Endodermal cell (in vitro differentiated cells): ENCODE measurements at regions not wholly inside any gene's neighbourhood (a gene's known extent, or its start where the extent isn't known, plus 50 kb on each side); places are given as distances from the start of the nearest gene placed in this dataset.

Experiments used
- DNase-seq: peaks from one replicate; pipeline ENCODE4 v3.0.0-alpha.2; 2017
- H3K27ac ChIP-seq: 2 replicates; pipeline ENCODE4 v1.5.1; 2013; ENCODE audit warnings: mild to moderate bottlenecking, low read depth, low read length, moderate library complexity
- H3K27me3 ChIP-seq: 2 replicates; pipeline ENCODE4 v1.6.1; 2013; ENCODE audit warnings: mild to moderate bottlenecking, low read length, moderate library complexity; ENCODE audit not compliant: insufficient read depth, control insufficient read depth, poor library complexity, severe bottlenecking
- H3K36me3 ChIP-seq: 2 replicates; pipeline ENCODE4 v1.7.0; 2013; ENCODE audit warnings: mild to moderate bottlenecking, low read length, moderate library complexity; ENCODE audit not compliant: control insufficient read depth, insufficient read depth
- H3K4me1 ChIP-seq: one replicate; pipeline ENCODE4 v1.7.0; 2013; ENCODE audit warnings: low read length; ENCODE audit not compliant: control insufficient read depth, insufficient read depth
- H3K4me3 ChIP-seq: 2 replicates; pipeline ENCODE4 v1.5.1; 2013; ENCODE audit warnings: mild to moderate bottlenecking, low read length, moderate library complexity
- H3K9ac ChIP-seq: 2 replicates; pipeline ENCODE4 v1.6.1; 2013; ENCODE audit warnings: mild to moderate bottlenecking, low read length, moderate library complexity; ENCODE audit not compliant: poor library complexity, severe bottlenecking; ENCODE audit errors: extremely low read depth
- H3K9me3 ChIP-seq: 2 replicates; pipeline ENCODE4 v1.6.1; 2013; ENCODE audit warnings: mild to moderate bottlenecking, low read length, moderate library complexity; ENCODE audit not compliant: control insufficient read depth
- H3K27ac Mint-ChIP-seq: 2 replicates; pipeline ENCODE4 v1.8.0; 2020; ENCODE audit warnings: mixed read lengths
- H3K27me3 Mint-ChIP-seq: 2 replicates; pipeline ENCODE4 v1.8.0; 2021; ENCODE audit warnings: mild to moderate bottlenecking, mixed read lengths; ENCODE audit not compliant: insufficient read depth
- H3K36me3 Mint-ChIP-seq: 2 replicates; pipeline ENCODE4 v1.8.0; 2020; ENCODE audit warnings: low read depth, mixed read lengths
- H3K4me1 Mint-ChIP-seq: 2 replicates; pipeline ENCODE4 v1.8.0; 2020; ENCODE audit warnings: mixed read lengths
- H3K4me3 Mint-ChIP-seq: 2 replicates; pipeline ENCODE4 v1.8.0; 2020; ENCODE audit warnings: mild to moderate bottlenecking, moderate library complexity, mixed read lengths
- H3K9me3 Mint-ChIP-seq: 2 replicates; pipeline ENCODE4 v1.8.0; 2020; ENCODE audit warnings: mild to moderate bottlenecking, mixed read lengths
- WGBS, 2 experiments: methylation state at CpG; one replicate each; pipeline versions ENCODE4 v1.1.5 to v1.1.7; 2013; ENCODE audit warnings: missing lambda C conversion rate in 2 of 2, mixed read lengths in 1 of 2; ENCODE audit not compliant: insufficient coverage in 1 of 2, insufficient read length in 1 of 2; 5-methylcytosine and 5-hydroxymethylcytosine counted together
- TF ChIP-seq, protein P1 (sequence below): fragments of 200-600 bp; sonication (generic); conservative IDR thresholded peaks from 2 replicates; pipeline ENCODE4 v1.5.0; 2021; ENCODE audit warnings: antibody characterized with exemption, mild to moderate bottlenecking

DNA sequence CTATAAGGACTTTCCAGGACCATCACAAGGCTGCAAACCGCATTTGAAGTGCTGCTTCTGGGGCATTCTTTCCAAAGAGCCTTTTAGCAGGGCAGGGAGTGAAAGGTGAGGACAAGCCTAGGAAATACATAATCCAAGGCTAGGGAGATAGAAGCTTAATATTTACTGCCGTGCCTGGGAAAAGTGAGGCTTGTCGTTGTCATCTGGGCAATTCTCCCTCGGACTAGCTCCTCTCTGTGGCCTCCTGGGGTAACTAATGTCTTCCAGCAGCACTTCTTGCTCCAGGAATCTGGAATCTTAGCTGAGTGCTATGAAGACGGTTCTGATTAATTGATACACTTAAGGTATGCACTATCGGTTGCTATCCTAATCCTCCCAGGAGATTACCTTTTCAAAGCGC is 69.3 kb upstream of the ATL2 start:
- Histone ChIP-seq H3K4me1 (peaks cover 28% of the 10 kb centered on the region), H3K9me3 (no peaks in the 10 kb centered on the region), H3K27me3 (no peaks in the 10 kb centered on the region), H3K4me3 (no peak overlapping the region), H3K27ac (no peak overlapping the region), H3K36me3 (no peaks in the 10 kb centered on the region), H3K9ac (no peak overlapping the region)
- no peaks in the 10 kb centered on the region for H3K36me3 Mint-ChIP-seq
- no peak overlapping the region for H3K27ac Mint-ChIP-seq
- peaks cover 10% of the 10 kb centered on the region for H3K27me3 Mint-ChIP-seq
- H3K9me3 Mint-ChIP-seq: no peaks in the 10 kb centered on the region
- 71 to 72% methylated on average over 7 of the region's 7 CpGs for WGBS, 2 experiments
- DNase-seq: peak; percentile 67
- H3K4me3 Mint-ChIP-seq: no peak overlapping the region
- TF ChIP-seq, protein P1, sequence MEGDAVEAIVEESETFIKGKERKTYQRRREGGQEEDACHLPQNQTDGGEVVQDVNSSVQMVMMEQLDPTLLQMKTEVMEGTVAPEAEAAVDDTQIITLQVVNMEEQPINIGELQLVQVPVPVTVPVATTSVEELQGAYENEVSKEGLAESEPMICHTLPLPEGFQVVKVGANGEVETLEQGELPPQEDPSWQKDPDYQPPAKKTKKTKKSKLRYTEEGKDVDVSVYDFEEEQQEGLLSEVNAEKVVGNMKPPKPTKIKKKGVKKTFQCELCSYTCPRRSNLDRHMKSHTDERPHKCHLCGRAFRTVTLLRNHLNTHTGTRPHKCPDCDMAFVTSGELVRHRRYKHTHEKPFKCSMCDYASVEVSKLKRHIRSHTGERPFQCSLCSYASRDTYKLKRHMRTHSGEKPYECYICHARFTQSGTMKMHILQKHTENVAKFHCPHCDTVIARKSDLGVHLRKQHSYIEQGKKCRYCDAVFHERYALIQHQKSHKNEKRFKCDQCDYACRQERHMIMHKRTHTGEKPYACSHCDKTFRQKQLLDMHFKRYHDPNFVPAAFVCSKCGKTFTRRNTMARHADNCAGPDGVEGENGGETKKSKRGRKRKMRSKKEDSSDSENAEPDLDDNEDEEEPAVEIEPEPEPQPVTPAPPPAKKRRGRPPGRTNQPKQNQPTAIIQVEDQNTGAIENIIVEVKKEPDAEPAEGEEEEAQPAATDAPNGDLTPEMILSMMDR: peak; percentile 56
- peaks cover 58% of the 10 kb centered on the region for H3K4me1 Mint-ChIP-seq

DNA sequence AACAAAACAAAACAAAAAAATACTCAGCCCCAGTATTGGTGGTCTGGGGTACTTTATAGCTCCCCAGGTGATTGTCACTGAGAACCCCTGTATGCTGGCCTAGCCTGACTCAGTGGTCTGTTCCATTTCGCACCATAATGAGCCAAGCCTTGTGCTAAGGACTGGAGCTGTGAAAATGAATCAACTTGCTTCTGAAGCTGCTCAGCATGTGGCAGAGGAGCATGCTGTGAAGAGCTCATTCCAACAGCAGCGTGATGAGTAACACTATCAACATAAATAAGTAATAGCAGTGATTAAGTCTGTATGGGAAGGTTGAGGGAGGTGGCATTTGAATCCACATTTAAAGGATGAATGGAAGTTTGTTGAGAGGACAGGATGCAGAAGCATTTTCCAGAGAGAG is 67.2 kb upstream of the ATL2 start:
- H3K27ac Mint-ChIP-seq: peak overlapping the region; percentile 80
- Histone ChIP-seq H3K27ac (peak overlapping the region; percentile 33), H3K4me1 (peaks cover 28% of the 10 kb centered on the region), H3K4me3 (peak overlapping the region; percentile 65), H3K9ac (peak overlapping the region; percentile 46), H3K9me3 (no peaks in the 10 kb centered on the region), H3K27me3 (no peaks in the 10 kb centered on the region), H3K36me3 (no peaks in the 10 kb centered on the region)
- peak; percentile 92 for DNase-seq
- peak overlapping the region; percentile 7 for H3K4me3 Mint-ChIP-seq
- WGBS, 2 experiments: 0 to 1% methylated on average over 1 to 2 of the region's 2 CpGs
- no peaks in the 10 kb centered on the region for H3K36me3 Mint-ChIP-seq
- TF ChIP-seq, protein P1: no peak
- peaks cover 9% of the 10 kb centered on the region for H3K27me3 Mint-ChIP-seq
- H3K9me3 Mint-ChIP-seq: no peaks in the 10 kb centered on the region
- peaks cover 67% of the 10 kb centered on the region for H3K4me1 Mint-ChIP-seq

DNA sequence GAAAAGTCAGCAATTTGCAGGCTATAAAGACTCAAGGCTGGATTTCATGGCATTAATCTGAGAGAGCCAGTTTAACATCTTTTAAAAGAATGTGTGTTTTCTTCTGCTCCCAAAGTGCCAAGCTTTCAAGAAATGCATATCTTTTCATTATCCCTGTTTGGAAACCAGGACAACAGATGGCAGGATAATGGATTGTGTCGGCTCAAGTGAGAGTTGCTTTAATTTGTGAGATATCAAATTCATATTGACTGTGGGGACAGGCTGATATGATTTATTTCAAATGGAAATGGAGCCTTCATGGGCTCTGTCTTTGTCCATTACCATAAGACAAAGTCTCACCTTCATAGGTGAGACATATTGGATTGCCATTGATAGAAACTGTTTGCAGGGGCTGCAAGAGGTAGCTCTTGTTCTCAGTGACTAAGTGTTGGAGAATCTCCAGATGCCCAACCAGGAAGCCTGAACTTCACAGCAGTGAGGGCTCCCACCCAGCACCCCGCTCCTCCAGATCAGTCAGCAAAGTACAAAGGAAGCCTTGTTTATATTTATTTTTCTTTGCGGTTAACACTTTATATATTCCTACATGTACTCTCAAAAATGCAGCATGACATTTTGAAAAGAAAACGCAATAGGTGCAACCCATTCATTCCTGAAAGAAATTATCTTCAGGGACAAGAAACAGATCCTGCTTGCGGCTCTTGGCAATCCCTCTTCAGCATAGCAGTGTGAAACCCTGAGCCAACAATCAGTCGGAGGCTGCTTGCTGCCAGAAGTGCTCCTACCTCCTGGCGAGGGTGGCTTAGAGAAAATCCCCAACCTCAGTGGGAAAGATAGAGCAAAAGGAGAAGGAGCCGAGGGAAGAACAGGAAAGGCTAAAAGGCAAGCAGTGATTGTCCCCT is 65.8 kb upstream of the ATL2 start:
- peak overlapping the region; percentile 71 for H3K4me3 ChIP-seq
- Mint-ChIP-seq H3K36me3 (no peaks in the 10 kb centered on the region), H3K27ac (peak overlapping the region; percentile 80), H3K27me3 (no peaks in the 10 kb centered on the region), H3K9me3 (no peaks in the 10 kb centered on the region), H3K4me1 (peaks cover 77% of the 10 kb centered on the region), H3K4me3 (peak overlapping the region; percentile 11)
- H3K4me1 ChIP-seq: peaks cover 25% of the 10 kb centered on the region
- TF ChIP-seq, protein P1: no peak
- H3K9me3 ChIP-seq: no peaks in the 10 kb centered on the region
- DNase-seq: peak; percentile 85
- H3K27ac ChIP-seq: peak overlapping the region; percentile 46
- no peaks in the 10 kb centered on the region for H3K27me3 ChIP-seq
- no peaks in the 10 kb centered on the region for H3K36me3 ChIP-seq
- 18 to 28% methylated on average over 7 to 8 of the region's 8 CpGs for WGBS, 2 experiments
- H3K9ac ChIP-seq: peak overlapping the region; percentile 46
